ENCODE measurements at regions not wholly inside any gene's neighbourhood (a gene's known extent, or its start where the extent isn't known, plus 50 kb on each side); places are given as distances from the start of the nearest gene placed in this dataset.
"Not testable (repeated sequence)": the region's sequence is repeated elsewhere in the genome, so short reads cannot be mapped to it uniquely, and the experiment has no call there.

DNA sequence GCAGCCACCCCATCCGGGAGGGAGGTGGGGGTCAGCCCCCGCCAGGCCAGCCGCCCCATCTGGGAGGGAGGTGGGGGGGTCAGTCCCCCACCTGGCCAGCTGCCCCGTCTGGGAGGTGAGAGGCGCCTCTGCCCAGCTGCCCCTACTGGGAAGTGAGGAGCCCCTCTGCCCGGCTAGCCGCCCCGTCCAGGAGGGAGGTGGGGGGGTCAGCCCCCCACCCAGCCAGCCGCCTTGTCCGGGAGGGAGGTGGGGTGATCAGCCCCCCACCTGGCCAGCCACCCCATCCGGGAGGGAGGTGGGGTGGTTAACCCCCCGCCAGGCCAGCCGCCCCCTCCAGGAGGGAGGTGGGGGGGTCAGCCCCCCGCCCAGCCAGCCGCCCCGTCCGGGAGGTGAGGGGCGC, 852.4 kb upstream of the DEFB115 start:
- H3K9me3 Mint-ChIP-seq, ATAC-seq, H3K4me3 Mint-ChIP-seq, H3K27ac Mint-ChIP-seq, H3K4me1 Mint-ChIP-seq, H3K27me3 Mint-ChIP-seq: not testable (repeated sequence)
- H3K36me3 Mint-ChIP-seq = peaks cover 58% of the 10 kb centered on the region

DNA sequence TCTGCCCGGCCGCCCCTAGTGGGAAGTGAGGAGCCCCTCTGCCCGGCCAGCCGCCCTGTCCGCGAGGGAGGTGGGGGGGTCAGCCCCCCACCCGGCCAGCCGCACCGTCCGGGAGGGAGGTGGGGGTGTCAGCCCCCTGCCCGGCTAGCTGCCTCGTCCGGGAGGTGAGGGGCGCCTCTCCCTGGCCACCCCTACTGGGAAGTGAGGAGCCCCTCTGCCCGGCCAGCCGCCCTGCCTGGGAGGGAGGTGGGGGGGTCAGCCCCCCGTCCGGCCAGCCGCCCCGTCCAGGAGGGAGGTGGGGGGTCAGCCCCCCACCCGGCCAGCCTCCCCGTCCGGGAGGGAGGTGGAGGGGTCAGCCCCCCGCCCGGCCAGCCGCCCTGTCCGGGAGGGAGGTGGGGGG, 851.9 kb upstream of the DEFB115 start:
- not testable (repeated sequence) for H3K9me3 Mint-ChIP-seq, H3K27me3 Mint-ChIP-seq, H3K4me3 Mint-ChIP-seq, ATAC-seq, H3K27ac Mint-ChIP-seq, H3K4me1 Mint-ChIP-seq
- peaks cover 53% of the 10 kb centered on the region for H3K36me3 Mint-ChIP-seq

DNA sequence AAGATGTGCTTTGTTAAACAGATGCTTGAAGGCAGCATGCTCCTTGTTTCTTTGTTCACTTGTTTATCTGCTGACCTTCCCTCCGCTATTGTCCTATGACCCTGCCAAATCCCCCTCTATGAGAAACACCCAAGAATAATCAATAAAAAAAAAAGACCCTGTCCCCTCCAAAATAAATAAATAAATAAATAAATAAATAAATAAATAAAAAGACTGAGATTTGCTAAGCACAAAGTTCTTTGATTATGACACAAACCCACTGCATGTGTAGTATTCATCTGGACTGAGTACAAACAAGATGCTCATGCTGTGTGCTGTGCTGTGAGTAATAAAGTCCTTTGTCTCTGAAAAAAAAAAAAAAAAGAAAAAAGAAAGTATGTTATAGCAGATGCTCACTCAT, 851.1 kb upstream of the DEFB115 start:
- not testable (repeated sequence) for H3K27me3 Mint-ChIP-seq, ATAC-seq, H3K27ac Mint-ChIP-seq, H3K9me3 Mint-ChIP-seq, H3K4me1 Mint-ChIP-seq, H3K4me3 Mint-ChIP-seq
- peaks cover 45% of the 10 kb centered on the region for H3K36me3 Mint-ChIP-seq

DNA sequence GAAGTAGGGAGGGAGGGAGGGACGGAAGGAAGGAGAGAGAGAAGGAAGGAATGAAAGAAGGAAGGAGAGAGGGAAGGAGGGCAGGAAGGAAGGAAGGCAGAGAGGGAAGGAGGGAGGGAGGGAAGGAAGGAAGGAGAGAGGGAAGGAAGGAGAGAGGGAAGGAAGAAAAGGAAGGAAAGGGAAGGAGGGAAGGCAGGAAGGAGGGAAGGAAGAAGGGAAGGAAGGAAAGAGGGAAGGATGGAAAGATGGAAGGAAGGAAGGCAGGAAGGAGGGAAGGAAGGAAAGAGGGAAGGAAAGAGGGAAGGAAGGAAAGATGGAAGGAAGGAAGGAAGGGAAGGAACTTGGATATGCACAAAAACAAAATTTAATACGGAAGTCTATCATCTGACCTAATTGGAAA, 844.5 kb upstream of the DEFB115 start:
- no peak for ATAC-seq
- Mint-ChIP-seq H3K27ac (no peak overlapping the region), H3K4me1 (no peaks in the 10 kb centered on the region), H3K36me3 (no peaks in the 10 kb centered on the region), H3K9me3 (peaks cover 21% of the 10 kb centered on the region), H3K4me3 (no peak overlapping the region), H3K27me3 (no peaks in the 10 kb centered on the region)

DNA sequence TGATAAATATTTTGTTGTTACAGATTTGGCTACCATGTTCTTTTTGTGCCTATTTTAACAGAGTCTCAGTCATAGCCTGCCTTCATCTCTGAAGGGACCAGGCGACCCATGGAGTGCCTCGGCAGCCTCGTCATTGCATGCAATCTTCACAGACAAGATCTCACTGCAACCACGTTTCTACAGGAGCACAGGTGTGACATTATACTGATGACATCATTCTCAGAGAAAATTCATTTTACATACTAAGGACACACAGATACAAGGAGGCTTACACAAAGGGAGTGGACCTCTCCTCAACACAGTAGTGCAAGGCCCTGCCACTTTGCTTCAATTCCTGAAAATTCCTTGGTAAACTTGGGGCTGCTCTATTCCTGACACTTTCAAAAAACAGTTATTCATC, 840.1 kb upstream of the DEFB115 start:
- H3K36me3 Mint-ChIP-seq, H3K27ac Mint-ChIP-seq, ATAC-seq, H3K27me3 Mint-ChIP-seq, H3K4me1 Mint-ChIP-seq, H3K4me3 Mint-ChIP-seq: not testable (repeated sequence)
- H3K9me3 Mint-ChIP-seq = peaks cover 15% of the 10 kb centered on the region

DNA sequence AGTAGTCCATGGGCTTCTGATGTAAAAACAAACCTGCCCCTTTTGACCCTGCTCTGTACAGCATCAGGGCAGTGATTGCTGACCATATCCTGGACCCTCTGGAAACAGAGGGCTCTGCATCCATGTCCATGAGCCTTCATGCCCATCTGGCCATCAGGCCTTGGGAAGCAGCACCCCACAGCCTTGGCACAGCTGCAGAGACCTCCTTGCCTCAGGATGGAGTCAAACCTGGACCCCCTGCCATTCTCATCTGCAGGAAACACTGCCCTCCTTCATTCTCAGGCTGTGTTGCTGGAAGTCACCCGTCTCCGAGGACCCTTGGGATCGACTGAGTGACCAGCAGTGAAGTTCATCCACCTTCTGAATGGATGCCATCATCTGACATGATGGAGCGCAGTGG, 839.1 kb upstream of the DEFB115 start:
- not testable (repeated sequence) for ATAC-seq, H3K27ac Mint-ChIP-seq, H3K4me1 Mint-ChIP-seq, H3K36me3 Mint-ChIP-seq, H3K4me3 Mint-ChIP-seq, H3K27me3 Mint-ChIP-seq, H3K9me3 Mint-ChIP-seq

DNA sequence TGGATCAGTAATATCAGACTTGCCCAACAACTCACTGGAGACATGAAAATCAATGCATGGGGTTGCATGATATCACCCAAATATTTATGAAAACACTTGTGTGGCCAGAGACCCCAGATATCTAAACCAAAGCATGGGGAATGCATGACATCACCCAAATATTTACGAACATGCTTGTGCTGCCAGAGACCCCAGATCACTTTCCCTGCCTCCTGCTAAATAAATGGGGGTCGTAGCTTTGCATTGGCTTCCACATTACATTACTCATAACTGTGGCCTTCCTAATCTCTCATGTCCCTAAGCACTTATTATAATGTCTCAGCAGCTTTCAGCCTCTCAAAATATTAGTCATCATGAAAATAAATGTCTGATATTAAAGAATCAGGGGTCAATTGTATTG, 838.0 kb upstream of the DEFB115 start:
- H3K36me3 Mint-ChIP-seq = no peaks in the 10 kb centered on the region
- H3K4me3 Mint-ChIP-seq = no peak overlapping the region
- H3K4me1 Mint-ChIP-seq = no peaks in the 10 kb centered on the region
- H3K27ac Mint-ChIP-seq = no peak overlapping the region
- no peak for ATAC-seq
- H3K9me3 Mint-ChIP-seq = peaks cover 9% of the 10 kb centered on the region
- no peaks in the 10 kb centered on the region for H3K27me3 Mint-ChIP-seq

DNA sequence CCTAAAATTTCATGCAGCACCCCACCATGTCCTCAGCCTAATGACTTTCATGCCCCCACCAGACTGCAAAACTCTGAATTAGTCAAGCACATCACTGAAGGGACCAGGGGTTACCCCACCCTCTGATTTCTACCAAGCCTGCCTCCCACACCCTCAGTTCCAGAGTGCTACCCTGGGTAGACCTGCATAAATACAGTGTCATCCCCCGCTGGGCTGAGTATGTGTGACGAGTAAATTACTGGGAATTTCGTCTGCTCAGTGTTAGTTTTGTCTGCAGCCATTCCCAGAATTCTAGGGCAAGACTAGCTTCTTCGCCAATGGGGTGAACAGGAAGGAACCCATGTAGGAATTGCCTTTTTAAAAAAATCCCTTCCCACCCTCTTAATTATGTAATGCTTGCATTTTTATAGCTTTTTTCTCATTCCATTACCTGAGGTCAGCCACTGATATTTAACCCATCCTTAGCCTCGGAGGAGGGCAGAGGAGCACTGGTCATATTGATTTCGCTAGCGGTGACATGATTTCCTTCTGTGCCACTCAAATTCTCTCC, 837.5 kb upstream of the DEFB115 start:
- not testable (repeated sequence) for ATAC-seq, H3K27ac Mint-ChIP-seq, H3K9me3 Mint-ChIP-seq, H3K36me3 Mint-ChIP-seq, H3K27me3 Mint-ChIP-seq, H3K4me1 Mint-ChIP-seq, H3K4me3 Mint-ChIP-seq
